Activated CD4-positive, alpha-beta T cell treated with anti-CD3 and anti-CD28 coated beads for 36 hours (primary cell): ENCODE measurements at regions not wholly inside any gene's neighbourhood (a gene's known extent, or its start where the extent isn't known, plus 50 kb on each side); places are given as distances from the start of the nearest gene placed in this dataset.

ENCODE experiments used
- ATAC-seq: fragments of 200-7000 bp; cut with Tn5 transposase; one replicate; pipeline ENCODE4 v1.10.0; 2021; ENCODE audit warnings: mild to moderate bottlenecking, moderate library complexity
- CTCF ChIA-PET: fragments of 350-600 bp; sonication (Branson Sonifier 250); formaldehyde crosslinking; loops from one replicate; lab custom pipeline; 2021; ENCODE audit warnings: antibody characterized with exemption; lab: Charles Lee
- POLR2A ChIA-PET: fragments of 350-600 bp; sonication (Branson Sonifier 250); formaldehyde crosslinking; loops from one replicate; lab custom pipeline; 2021; ENCODE audit warnings: antibody characterized with exemption, inconsistent platforms; lab: Charles Lee
- DNase-seq: peaks from one replicate; pipeline ENCODE4 v3.0.0-alpha.2; 2020
- H3K27ac Mint-ChIP-seq: one replicate; pipeline ENCODE4 v1.8.0; 2021; ENCODE audit warnings: mixed read lengths
- H3K27me3 Mint-ChIP-seq: one replicate; pipeline ENCODE4 v1.8.0; 2021; ENCODE audit warnings: mixed read lengths
- H3K36me3 Mint-ChIP-seq: one replicate; pipeline ENCODE4 v1.8.0; 2021; ENCODE audit warnings: low read depth, mixed read lengths
- H3K4me1 Mint-ChIP-seq: one replicate; pipeline ENCODE4 v1.8.0; 2021; ENCODE audit warnings: mixed read lengths
- H3K4me3 Mint-ChIP-seq: one replicate; pipeline ENCODE4 v1.8.0; 2021; ENCODE audit warnings: mild to moderate bottlenecking, moderate library complexity, mixed read lengths
- H3K9me3 Mint-ChIP-seq: one replicate; pipeline ENCODE4 v1.8.0; 2021; ENCODE audit warnings: low read depth, mixed read lengths
- intact Hi-C, 2 experiments: fragments of 100-400 bp; cut with DNase I in 1 of 2; cut with micrococcal nuclease in 1 of 2; formaldehyde crosslinking; loops; one replicate each; pipeline versions ENCODE4 v1.14.2 to v1.15.1; 2022 to 2024; cut with DNase I, micrococcal nuclease

GRCh38 chr14:101185946-101186345 is 282.4 kb upstream of the RTL1 start:
- Mint-ChIP-seq H3K27me3 (peaks cover 2% of the 10 kb centered on the region), H3K36me3 (no peaks in the 10 kb centered on the region), H3K27ac (no peak overlapping the region), H3K4me1 (no peaks in the 10 kb centered on the region), H3K9me3 (no peaks in the 10 kb centered on the region), H3K4me3 (no peak overlapping the region)
- ChIA-PET CTCF (interaction anchor here (0.7 to 0.9 kb wide), 2 partner anchors 100 to 265 kb away, joined by 4 read pairs; no protein-coding TSS in a partner anchor), POLR2A (no interaction called here)
- ATAC-seq = no peak
- no peak for DNase-seq
- intact Hi-C loops = no loop called here

DNA sequence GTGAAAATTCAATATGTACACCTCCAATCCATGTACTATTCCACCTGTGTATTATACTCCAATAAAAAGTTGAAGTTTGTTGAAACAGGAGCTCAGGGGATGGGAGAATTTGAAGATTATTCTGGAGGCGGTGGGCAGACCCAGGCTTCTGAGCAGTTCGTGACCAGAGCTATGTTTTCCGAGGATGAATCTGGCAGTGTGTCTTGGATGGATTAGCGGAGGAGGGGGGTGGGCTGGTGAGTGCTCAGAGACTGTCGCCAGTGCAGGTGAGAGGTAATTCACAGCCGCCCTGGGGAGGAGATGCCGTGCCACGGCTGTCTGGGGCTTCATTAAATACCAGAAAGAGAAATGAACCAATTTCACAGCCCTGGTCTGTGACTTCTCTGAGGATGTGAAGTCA is 283.0 kb upstream of the RTL1 start:
- Mint-ChIP-seq H3K4me3 (no peak overlapping the region), H3K9me3 (no peaks in the 10 kb centered on the region), H3K27me3 (peaks cover 2% of the 10 kb centered on the region), H3K4me1 (no peaks in the 10 kb centered on the region), H3K27ac (no peak overlapping the region), H3K36me3 (no peaks in the 10 kb centered on the region)
- ATAC-seq (no peak), DNase-seq (no peak)
- intact Hi-C loops = no loop called here
- POLR2A ChIA-PET = no interaction called here
- CTCF ChIA-PET = interaction anchor here (0.7 to 0.9 kb wide), 2 partner anchors 101 to 265 kb away, joined by 4 read pairs; no protein-coding TSS in a partner anchor

DNA sequence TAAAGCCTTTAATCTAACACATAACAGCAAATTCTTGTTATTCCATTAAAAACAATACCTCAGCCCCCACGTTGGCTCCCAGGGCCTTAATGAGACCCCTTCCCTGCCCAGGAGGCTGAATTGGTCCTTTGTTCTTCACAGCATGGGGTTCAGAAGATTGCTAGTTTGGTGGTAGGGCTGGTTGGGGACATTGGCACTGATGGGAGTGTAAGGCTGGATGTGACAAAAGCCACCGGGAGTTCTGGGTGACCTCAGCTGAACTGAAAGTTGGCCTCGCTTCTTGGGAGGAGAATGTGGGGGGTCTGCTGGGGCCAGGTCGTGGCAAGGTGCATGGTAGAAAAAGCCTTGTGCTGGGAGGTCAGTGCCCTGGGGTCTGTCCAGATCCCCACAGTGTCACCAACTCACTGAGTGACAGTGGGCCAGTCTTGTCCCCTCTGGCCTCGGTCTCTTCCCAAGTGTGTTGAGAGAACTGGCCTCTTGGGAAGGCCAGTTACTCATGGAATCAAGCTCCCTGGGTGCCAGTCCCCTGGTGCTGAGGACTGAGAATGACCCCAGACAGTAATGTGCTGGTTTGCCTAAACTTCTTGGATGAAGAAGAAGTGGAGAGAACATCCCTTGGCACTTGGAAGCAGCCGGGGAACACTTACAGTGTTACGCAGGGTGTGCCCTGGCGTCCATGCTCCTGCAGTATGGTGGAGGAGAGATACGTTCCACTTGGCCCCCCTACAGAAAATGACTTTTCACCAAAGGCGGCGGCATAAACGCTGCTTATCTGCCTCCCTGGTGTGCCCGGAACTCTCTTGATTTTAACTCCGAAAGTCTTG is 283.7 kb upstream of the RTL1 start:
- H3K4me1 Mint-ChIP-seq = no peaks in the 10 kb centered on the region
- intact Hi-C loops = no loop called here
- ChIA-PET POLR2A (no interaction called here), CTCF (interaction anchor here (0.9 kb wide), 1 partner anchor 266 kb away, joined by 4 read pairs; no protein-coding TSS in a partner anchor)
- H3K36me3 Mint-ChIP-seq = no peaks in the 10 kb centered on the region
- H3K27ac Mint-ChIP-seq = no peak overlapping the region
- peaks cover 2% of the 10 kb centered on the region for H3K27me3 Mint-ChIP-seq
- ATAC-seq (no peak), DNase-seq (no peak)
- H3K4me3 Mint-ChIP-seq = no peak overlapping the region
- no peaks in the 10 kb centered on the region for H3K9me3 Mint-ChIP-seq

- Mint-ChIP-seq H3K36me3 (no peaks in the 10 kb centered on the region), H3K4me1 (no peaks in the 10 kb centered on the region), H3K9me3 (no peaks in the 10 kb centered on the region), H3K4me3 (no peak overlapping the region), H3K27ac (no peak overlapping the region), H3K27me3 (peaks cover 2% of the 10 kb centered on the region)
- intact Hi-C loops = no loop called here
- DNase-seq (no peak), ATAC-seq (no peak)
- ChIA-PET POLR2A (no interaction called here), CTCF (no interaction called here)
Observed at GRCh38 chr14:101187816-101188570, 284.5 kb upstream of the RTL1 start.

- no peaks in the 10 kb centered on the region for H3K9me3 Mint-ChIP-seq
- H3K36me3 Mint-ChIP-seq = no peaks in the 10 kb centered on the region
- intact Hi-C loops = no loop called here
- ATAC-seq = no peak
- H3K27me3 Mint-ChIP-seq = peaks cover 2% of the 10 kb centered on the region
- POLR2A ChIA-PET = no interaction called here
- CTCF ChIA-PET = no interaction called here
- no peak for DNase-seq
- no peak overlapping the region for H3K4me3 Mint-ChIP-seq
- H3K4me1 Mint-ChIP-seq = no peaks in the 10 kb centered on the region
- H3K27ac Mint-ChIP-seq = no peak overlapping the region
Observed at GRCh38 chr14:101188571-101188915, 285.0 kb upstream of the RTL1 start.

DNA sequence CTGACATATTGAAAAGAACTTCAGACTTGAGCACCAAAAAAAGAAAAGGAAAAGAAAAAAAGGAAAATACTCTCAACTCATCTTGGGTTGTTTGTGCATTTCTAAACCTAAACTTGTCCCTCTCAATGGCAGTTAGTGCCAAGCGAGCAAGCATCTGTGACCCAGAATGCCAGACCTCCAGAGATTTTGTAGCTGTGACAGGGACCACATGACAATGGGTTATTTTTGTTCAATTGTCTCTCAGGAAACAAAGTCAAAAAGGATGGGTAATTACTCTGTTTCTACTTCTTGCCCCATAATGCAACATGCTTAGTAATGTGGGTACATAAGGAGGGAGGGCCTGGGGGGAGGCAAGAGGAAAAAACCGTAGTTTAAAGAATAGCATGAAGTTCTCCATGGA is 285.7 kb upstream of the RTL1 start:
- Mint-ChIP-seq H3K9me3 (no peaks in the 10 kb centered on the region), H3K36me3 (no peaks in the 10 kb centered on the region), H3K4me3 (no peak overlapping the region), H3K27ac (no peak overlapping the region), H3K4me1 (no peaks in the 10 kb centered on the region), H3K27me3 (peaks cover 2% of the 10 kb centered on the region)
- ChIA-PET POLR2A (no interaction called here), CTCF (interaction anchor here (0.7 kb wide), 1 partner anchor 10 kb away, joined by 3 read pairs; no protein-coding TSS in a partner anchor)
- no peak for ATAC-seq
- intact Hi-C loops = no loop called here
- no peak for DNase-seq

- intact Hi-C loops = no loop called here
- Mint-ChIP-seq H3K27me3 (peaks cover 2% of the 10 kb centered on the region), H3K27ac (no peak overlapping the region), H3K9me3 (no peaks in the 10 kb centered on the region), H3K36me3 (no peaks in the 10 kb centered on the region), H3K4me3 (no peak overlapping the region), H3K4me1 (no peaks in the 10 kb centered on the region)
- ATAC-seq (no peak), DNase-seq (no peak)
- POLR2A ChIA-PET = no interaction called here
- CTCF ChIA-PET = interaction anchor here (0.7 kb wide), 1 partner anchor 11 kb away, joined by 3 read pairs; no protein-coding TSS in a partner anchor
Observed at GRCh38 chr14:101189962-101190560, 286.5 kb upstream of the RTL1 start.

- DNase-seq (no peak), ATAC-seq (no peak)
- Mint-ChIP-seq H3K36me3 (no peaks in the 10 kb centered on the region), H3K27me3 (no peaks in the 10 kb centered on the region), H3K27ac (no peak overlapping the region), H3K4me3 (no peak overlapping the region), H3K9me3 (no peaks in the 10 kb centered on the region), H3K4me1 (no peaks in the 10 kb centered on the region)
- CTCF ChIA-PET = no interaction called here
- intact Hi-C loops = no loop called here
- POLR2A ChIA-PET = no interaction called here
Observed at GRCh38 chr14:101191101-101191720, 287.7 kb upstream of the RTL1 start.

GRCh38 chr14:101191721-101192660 is 288.5 kb upstream of the RTL1 start:
- ATAC-seq = no peak
- POLR2A ChIA-PET = no interaction called here
- H3K27ac Mint-ChIP-seq = no peak overlapping the region
- no peak for DNase-seq
- H3K9me3 Mint-ChIP-seq = no peaks in the 10 kb centered on the region
- CTCF ChIA-PET = no interaction called here
- no peaks in the 10 kb centered on the region for H3K4me1 Mint-ChIP-seq
- H3K36me3 Mint-ChIP-seq = no peaks in the 10 kb centered on the region
- intact Hi-C loops = no loop called here
- H3K4me3 Mint-ChIP-seq = no peak overlapping the region
- H3K27me3 Mint-ChIP-seq = no peaks in the 10 kb centered on the region

- H3K27ac Mint-ChIP-seq = no peak overlapping the region
- ChIA-PET CTCF (no interaction called here), POLR2A (no interaction called here)
- no peak for ATAC-seq
- H3K4me1 Mint-ChIP-seq = no peaks in the 10 kb centered on the region
- no peaks in the 10 kb centered on the region for H3K36me3 Mint-ChIP-seq
- intact Hi-C loops = no loop called here
- H3K4me3 Mint-ChIP-seq = no peak overlapping the region
- no peaks in the 10 kb centered on the region for H3K27me3 Mint-ChIP-seq
- no peaks in the 10 kb centered on the region for H3K9me3 Mint-ChIP-seq
- no peak for DNase-seq
Observed at GRCh38 chr14:101192661-101193000, 289.1 kb upstream of the RTL1 start.
